OCI-LY1 (cell line): ENCODE measurements at regions not wholly inside any gene's neighbourhood (a gene's known extent, or its start where the extent isn't known, plus 50 kb on each side); places are given as distances from the start of the nearest gene placed in this dataset.

Experiments
- CTCF ChIP-seq: fragments of 200-600 bp; sonication (generic), shearing (Covaris generic); IDR thresholded peaks from 2 replicates; pipeline ENCODE4 v1.5.1; 2017; ENCODE audit warnings: mild to moderate bottlenecking, antibody characterized with exemption, low read length, moderate library complexity, mixed read lengths
- EZH2 ChIP-seq: fragments of 200-600 bp; sonication (generic), shearing (Covaris generic); IDR thresholded peaks from 2 replicates; pipeline ENCODE4 v1.8.0; 2017; ENCODE audit warnings: borderline replicate concordance, mixed run types, mild to moderate bottlenecking, antibody characterized with exemption, low read length, moderate library complexity, mixed read lengths

- no peak for TF ChIP-seq EZH2
- no peak for TF ChIP-seq CTCF
Measured at GRCh38 chr5:21642312-21642711, 1210.8 kb downstream of the CDH12 start.
